Nucleus accumbens (tissue), 56 donors: ENCODE measurements at regions not wholly inside any gene's neighbourhood (a gene's known extent, or its start where the extent isn't known, plus 50 kb on each side); places are given as distances from the start of the nearest gene placed in this dataset.

Experiments
- DNase-seq, 56 donors: peaks; one replicate each; lab custom pipeline; 2025; lab: John Stamatoyannopoulos, UW

DNA sequence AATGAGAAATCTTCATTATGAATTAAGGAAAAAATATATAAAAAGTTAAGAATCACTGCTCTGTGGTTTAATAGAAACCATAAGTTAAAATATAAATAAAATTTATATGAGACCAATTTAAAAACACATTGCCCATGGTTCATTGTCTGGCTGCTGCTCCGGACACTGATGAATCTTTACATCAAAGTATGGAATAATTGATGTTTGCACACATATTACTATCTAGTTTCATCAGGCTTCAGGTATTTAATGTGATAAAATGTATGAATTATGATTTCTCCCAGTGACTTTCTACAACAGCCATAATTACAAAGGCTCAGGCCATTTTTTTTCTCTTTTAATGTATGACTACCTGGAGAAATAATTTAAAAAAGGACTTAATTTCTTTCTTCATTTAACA lies 599.1 kb upstream of the PRMT6 start:
- no peak for DNase-seq

GRCh38 chr1:106458866-106459265 lies 597.6 kb upstream of the PRMT6 start:
- DNase-seq, result no peak

DNA sequence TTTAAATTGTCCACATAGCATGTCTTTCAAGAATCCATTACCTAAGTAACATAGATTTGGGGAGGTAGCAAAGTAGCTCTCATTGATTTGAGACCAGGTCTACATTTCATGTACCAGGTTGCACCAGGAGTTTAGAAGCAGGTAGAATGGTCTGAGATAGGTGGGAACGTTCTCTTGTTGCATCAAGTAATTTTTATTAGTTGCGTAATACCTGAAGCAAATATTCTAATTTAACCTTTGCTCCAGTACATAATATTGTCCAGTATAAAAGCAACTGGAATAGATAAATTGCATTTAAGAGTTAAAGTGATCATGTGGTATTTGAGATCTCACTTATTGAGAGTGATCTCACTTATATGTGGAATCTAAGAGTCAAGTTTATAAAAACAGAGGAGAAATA lies 597.1 kb upstream of the PRMT6 start:
- no peak for DNase-seq

GRCh38 chr1:106465666-106466065 lies 590.8 kb upstream of the PRMT6 start:
- no peak for DNase-seq

GRCh38 chr1:106480629-106481028 lies 575.8 kb upstream of the PRMT6 start:
- DNase-seq, result no peak

DNA sequence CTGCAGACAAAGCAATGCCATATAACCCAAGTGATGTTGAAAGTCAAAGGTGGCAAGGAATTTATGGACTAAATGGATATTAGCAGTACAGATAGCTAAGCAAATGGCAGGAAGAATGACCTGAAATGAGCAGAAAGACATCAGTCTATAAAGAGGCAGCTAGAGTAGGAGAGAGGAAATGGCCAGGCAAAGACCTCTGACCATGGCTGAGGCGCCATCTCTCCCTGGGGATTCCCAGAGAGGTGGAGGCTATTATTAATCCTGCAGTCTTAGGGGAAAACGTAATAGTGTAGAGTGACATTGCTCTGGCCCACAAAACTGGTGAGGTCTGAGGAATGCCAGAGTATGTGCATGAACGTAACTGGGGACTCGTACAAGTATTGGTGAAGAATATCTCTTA lies 563.6 kb upstream of the PRMT6 start:
- DNase-seq, result no peak

- no peak for DNase-seq
Observed at GRCh38 chr1:106494646-106495045, 561.8 kb upstream of the PRMT6 start.

- no peak for DNase-seq
Observed at GRCh38 chr1:106498238-106498637, 558.2 kb upstream of the PRMT6 start.

- no peak for DNase-seq
Observed at GRCh38 chr1:106502659-106503058, 553.8 kb upstream of the PRMT6 start.

DNA sequence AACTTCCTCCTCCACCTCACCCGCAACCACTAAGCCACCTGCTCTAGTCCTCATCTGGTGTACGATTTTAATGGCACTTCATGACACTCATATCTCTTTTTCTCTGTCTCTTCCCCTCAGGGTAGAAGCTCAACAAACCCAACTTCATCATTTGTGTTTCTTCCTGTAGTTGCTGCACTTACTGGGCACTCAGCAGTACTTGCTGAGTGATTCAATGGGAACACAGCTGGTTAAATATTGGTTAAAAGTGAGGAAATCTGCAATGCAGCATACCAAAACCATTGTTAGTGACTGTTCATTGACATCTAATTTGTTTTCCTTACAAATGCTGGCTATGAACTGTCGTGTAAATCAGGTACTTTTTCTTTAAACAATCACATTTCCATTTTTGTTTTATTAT lies 541.1 kb upstream of the PRMT6 start:
- no peak for DNase-seq

GRCh38 chr1:106517224-106517623 lies 539.2 kb upstream of the PRMT6 start:
- no peak for DNase-seq

DNA sequence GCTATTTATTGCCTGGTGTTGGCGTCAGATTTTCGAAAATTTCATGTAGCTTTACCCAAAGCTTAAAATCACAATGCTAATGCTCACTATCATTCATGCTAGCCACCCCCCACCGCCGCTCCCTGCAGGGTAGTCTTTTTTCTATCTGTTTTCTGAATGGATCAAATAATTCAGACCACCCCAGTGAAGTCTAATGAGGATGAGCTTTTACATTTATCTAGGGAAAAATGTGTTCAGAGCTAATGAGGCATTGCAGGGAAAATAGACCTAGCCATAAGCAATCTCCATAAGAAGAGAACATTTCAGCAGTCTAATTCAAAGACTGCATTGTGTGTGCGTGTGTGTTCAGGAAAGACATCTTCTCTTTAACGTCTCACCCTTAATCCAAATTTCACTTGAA lies 533.0 kb upstream of the PRMT6 start:
- DNase-seq, result no peak

GRCh38 chr1:106524631-106525030 lies 531.8 kb upstream of the PRMT6 start:
- no peak for DNase-seq

DNA sequence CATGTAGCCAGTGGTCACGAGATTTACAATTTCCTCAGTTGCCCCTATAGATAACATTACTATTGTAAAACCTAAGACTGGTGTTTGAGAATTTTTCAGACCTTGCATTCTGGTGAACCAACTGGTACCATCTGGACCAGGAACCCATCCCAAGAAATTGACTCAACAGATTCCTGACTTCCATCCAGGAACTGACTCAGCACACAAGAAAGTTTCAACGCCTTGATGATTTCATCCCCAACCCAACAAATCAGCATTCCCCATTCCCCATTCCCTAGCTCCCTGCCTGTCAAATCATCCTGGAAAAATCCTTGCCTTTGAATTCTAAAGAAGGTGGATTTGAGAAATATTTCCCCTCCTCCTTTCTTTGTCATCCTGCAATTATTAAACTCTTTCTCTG lies 529.8 kb upstream of the PRMT6 start:
- no peak for DNase-seq

DNA sequence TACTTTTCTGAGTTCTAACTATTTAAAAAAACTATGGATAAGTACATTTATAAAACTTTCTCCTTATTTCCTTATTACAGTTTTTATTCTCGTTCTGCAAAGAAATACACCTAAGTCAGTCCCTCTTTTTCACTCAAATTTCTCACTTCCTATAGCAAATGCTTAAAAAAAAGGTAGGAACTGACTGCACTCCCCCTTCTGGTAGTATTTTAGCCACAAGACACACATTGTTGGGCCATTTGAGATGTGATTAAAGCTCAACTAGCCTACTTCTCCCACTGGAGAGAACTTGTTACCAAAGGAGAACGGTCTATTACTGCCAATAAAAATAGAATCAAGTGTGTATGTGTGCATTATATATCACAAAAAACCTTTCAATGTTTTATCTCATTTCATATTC lies 521.9 kb upstream of the PRMT6 start:
- no peak for DNase-seq

DNA sequence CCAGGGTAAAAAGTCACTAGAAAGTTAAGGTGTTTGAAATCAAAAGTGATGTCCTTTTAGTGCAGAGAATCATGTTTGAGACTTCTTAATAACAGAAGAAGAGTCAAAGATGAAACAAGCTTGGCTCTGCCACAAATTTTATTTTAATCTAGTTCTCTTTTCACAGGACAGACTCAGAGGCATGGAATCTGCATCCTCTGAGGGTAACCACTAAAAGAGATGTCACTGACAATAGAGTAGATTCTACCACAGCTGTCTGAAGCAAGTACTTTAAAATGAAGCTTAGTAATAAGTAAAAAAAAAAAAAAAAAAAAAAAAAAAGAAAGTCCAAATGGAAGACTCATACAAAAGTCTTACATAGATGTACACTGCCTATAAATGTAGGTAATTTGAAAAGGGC lies 519.7 kb upstream of the PRMT6 start:
- no peak for DNase-seq

DNA sequence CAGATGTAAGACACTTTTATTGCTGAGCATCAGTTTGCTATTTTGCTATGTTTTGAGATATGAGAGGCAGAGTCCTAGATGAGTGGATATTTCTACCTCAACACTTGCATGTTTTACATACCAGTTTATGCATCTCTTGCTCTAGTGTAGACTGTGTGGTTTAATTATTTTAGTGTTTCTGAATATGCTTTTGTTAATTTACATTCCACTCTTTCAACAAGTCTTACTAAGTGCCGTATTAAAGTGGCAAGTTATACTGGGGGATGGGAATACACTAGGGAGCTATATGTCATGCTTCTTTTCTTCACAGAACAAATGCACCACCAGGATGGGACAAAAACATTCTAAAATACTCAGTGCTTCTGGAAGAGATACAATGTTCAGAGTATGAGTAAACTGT lies 507.7 kb upstream of the PRMT6 start:
- DNase-seq, result no peak

DNA sequence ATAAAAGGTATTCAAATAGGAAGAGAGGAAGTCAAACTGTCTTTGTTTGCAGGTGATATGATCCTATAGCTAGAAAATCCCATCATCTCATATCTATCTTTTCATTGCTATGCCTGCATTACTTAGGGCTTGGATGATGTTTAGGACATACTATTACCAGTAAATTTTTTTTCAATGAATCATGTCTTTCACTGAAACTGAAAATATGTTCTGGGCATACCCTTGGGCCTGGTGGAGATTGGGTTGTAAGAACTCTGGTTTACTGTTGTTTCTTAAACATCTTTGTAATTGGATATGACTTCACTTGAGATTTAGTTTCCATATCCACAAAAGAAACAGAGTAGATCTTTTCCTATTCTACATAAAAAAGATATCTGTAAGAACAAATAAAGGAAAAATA lies 502.2 kb upstream of the PRMT6 start:
- no peak for DNase-seq

DNA sequence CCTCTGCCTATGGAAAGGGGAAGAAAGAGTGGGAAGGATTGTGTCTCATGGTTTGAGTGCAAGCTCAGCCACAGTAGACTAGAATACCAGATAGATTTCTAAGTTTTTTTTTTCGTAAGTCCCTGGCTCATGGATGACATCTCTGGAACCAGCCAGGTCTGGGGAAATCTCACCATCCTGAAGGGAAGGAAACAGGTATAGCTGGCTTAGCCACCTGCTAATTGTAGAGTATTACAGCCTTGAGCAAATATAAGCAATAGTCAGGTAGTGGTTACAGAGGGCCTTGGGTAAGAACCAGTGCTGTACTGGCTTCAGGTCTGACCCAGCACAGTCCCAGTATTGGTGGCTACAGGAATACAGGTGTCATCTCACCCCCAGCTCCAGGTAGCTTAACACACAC lies 500.9 kb upstream of the PRMT6 start:
- DNase-seq, result no peak

- no peak for DNase-seq
Observed at GRCh38 chr1:106564192-106564591, 492.3 kb upstream of the PRMT6 start.

DNA sequence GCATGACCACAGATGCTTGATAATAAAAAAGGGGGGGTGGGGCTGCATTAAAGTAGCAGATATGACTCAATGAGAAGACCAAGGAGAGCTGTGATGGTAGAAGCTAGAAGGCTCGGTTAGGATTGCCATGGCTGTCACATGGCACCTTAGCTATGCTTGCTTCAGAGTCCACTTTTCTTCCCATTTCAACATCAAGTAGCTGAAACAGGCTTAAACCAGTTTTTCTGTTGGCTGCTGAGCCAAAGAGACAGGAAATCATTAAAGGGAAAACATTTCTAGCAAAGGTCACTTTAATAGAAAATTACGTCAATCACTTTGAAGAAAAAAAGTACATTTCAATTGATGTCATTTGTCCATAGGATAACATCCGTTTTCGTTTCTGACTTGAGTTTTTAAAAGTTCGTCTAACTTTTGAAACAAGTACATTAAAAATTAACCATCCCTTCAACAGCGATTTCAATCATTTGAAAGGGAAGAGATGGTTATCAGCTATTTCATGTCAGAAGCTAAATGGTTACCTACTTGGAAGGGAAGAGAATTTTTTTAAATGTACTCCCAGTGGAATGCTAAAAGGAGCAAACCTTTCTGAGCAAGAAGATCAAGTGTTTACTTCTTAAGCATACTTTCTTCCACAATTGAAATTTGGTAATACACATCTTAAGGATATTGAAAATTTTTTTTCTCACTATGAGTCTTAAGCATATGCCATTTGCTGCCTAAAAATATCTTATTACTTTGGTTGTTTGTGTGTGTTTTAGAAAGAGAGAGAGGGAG lies 488.1 kb upstream of the PRMT6 start:
- DNase-seq, result no peak

GRCh38 chr1:106571109-106571508 lies 485.4 kb upstream of the PRMT6 start:
- no peak for DNase-seq

DNA sequence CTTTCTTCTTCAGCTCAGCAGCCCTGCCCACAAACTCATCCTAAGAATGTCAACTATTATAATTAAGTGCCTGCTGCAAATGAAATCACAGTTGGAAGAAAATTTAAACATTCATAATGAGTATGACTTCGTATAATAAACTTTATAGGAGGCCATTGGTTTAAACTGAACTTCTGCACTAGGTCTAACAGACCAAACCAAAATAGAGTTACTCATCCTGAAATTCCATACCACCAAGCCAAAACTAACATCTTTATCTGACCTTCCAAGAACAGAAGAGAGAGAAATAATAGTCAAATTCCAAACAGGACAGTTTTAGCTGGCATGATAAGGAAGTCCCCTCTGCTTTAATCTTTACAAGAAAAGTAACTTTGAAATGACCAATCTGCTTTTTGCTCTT lies 472.4 kb upstream of the PRMT6 start:
- DNase-seq, result no peak
